ENCODE measurements at regions not wholly inside any gene's neighbourhood (a gene's known extent, or its start where the extent isn't known, plus 50 kb on each side); places are given as distances from the start of the nearest gene placed in this dataset.

GRCh38 chr2:204292439-204292838 lies 252.8 kb upstream of the PARD3B start:
- H3K4me1 ChIP-seq (ENCODE audit: control insufficient read depth, insufficient read depth, low read length) = no peaks in the 10 kb centered on the region
- Mint-ChIP-seq H3K27ac (no peak overlapping the region), H3K9me3 (no peaks in the 10 kb centered on the region), H3K27me3 (ENCODE audit: low read depth in 2 of 2) (peaks cover 6 to 11% of the 10 kb centered on the region in 2 donors), H3K4me3 (no peak overlapping the region), H3K36me3 (no peaks in the 10 kb centered on the region), H3K4me1 (no peaks in the 10 kb centered on the region)
- no peak overlapping the region for H3K27ac ChIP-seq (ENCODE audit: low read length)
- ATAC-seq (no peak), DNase-seq (no peak)
- H3K9me3 ChIP-seq (ENCODE audit: control insufficient read depth, insufficient read depth, low read length) = no peaks in the 10 kb centered on the region
- no peaks in the 10 kb centered on the region for H3K36me3 ChIP-seq (ENCODE audit: control insufficient read depth, insufficient read depth, low read length)
- no peaks in the 10 kb centered on the region for H3K27me3 ChIP-seq (ENCODE audit: control insufficient read depth, insufficient read depth, low read length)
- TF ChIP-seq CTCF (IDR thresholded peaks at IDR 0.05) = no peak
- intact Hi-C loops (cut with micrococcal nuclease) = no loop called here
- 87% methylated on average over 4 of the region's 4 CpGs for WGBS (ENCODE audit: insufficient coverage)
- H3K4me3 ChIP-seq (ENCODE audit: low read length) = no peak overlapping the region

GRCh38 chr2:204293884-204294747 lies 251.2 kb upstream of the PARD3B start:
- intact Hi-C loops (cut with micrococcal nuclease) = no loop called here
- no peaks in the 10 kb centered on the region for H3K36me3 Mint-ChIP-seq
- no peak overlapping the region for H3K4me3 ChIP-seq (ENCODE audit: low read length)
- TF ChIP-seq CTCF (IDR thresholded peaks at IDR 0.05) = no peak
- H3K27me3 Mint-ChIP-seq (ENCODE audit: low read depth in 2 of 2) = peaks cover 0 to 6% of the 10 kb centered on the region in 2 donors
- no peak overlapping the region for H3K27ac ChIP-seq (ENCODE audit: low read length)
- H3K9me3 Mint-ChIP-seq = no peaks in the 10 kb centered on the region
- H3K4me3 Mint-ChIP-seq = no peak overlapping the region
- H3K27ac Mint-ChIP-seq = no peak overlapping the region
- DNase-seq (no peak), ATAC-seq (no peak)
- no peaks in the 10 kb centered on the region for H3K9me3 ChIP-seq (ENCODE audit: control insufficient read depth, insufficient read depth, low read length)
- H3K27me3 ChIP-seq (ENCODE audit: control insufficient read depth, insufficient read depth, low read length) = no peaks in the 10 kb centered on the region
- no peaks in the 10 kb centered on the region for H3K36me3 ChIP-seq (ENCODE audit: control insufficient read depth, insufficient read depth, low read length)
- H3K4me1 ChIP-seq (ENCODE audit: control insufficient read depth, insufficient read depth, low read length) = no peaks in the 10 kb centered on the region
- WGBS (ENCODE audit: insufficient coverage) = 85% methylated on average over 4 of the region's 4 CpGs
- no peaks in the 10 kb centered on the region for H3K4me1 Mint-ChIP-seq

GRCh38 chr2:204298404-204298803 lies 246.9 kb upstream of the PARD3B start:
- no peaks in the 10 kb centered on the region for H3K36me3 ChIP-seq (ENCODE audit: control insufficient read depth, insufficient read depth, low read length)
- WGBS (ENCODE audit: insufficient coverage) = 90% methylated on average over 1 of the region's 1 CpG
- Mint-ChIP-seq H3K4me3 (no peak overlapping the region), H3K4me1 (no peaks in the 10 kb centered on the region), H3K9me3 (no peaks in the 10 kb centered on the region), H3K36me3 (no peaks in the 10 kb centered on the region), H3K27ac (no peak overlapping the region), H3K27me3 (ENCODE audit: low read depth in 2 of 2) (no peaks in the 10 kb centered on the region)
- H3K27me3 ChIP-seq (ENCODE audit: control insufficient read depth, insufficient read depth, low read length) = no peaks in the 10 kb centered on the region
- TF ChIP-seq CTCF (IDR thresholded peaks at IDR 0.05) = no peak
- H3K4me1 ChIP-seq (ENCODE audit: control insufficient read depth, insufficient read depth, low read length) = no peaks in the 10 kb centered on the region
- H3K9me3 ChIP-seq (ENCODE audit: control insufficient read depth, insufficient read depth, low read length) = no peaks in the 10 kb centered on the region
- no peak overlapping the region for H3K4me3 ChIP-seq (ENCODE audit: low read length)
- H3K27ac ChIP-seq (ENCODE audit: low read length) = no peak overlapping the region
- intact Hi-C loops (cut with micrococcal nuclease) = no loop called here
- DNase-seq (no peak), ATAC-seq (no peak)

- Mint-ChIP-seq H3K4me1 (peaks cover 0 to 4% of the 10 kb centered on the region in 2 donors), H3K9me3 (no peaks in the 10 kb centered on the region), H3K27me3 (ENCODE audit: low read depth in 2 of 2) (no peaks in the 10 kb centered on the region), H3K4me3 (no peak overlapping the region), H3K36me3 (no peaks in the 10 kb centered on the region), H3K27ac (no peak overlapping the region)
- Histone ChIP-seq H3K9me3 (ENCODE audit: control insufficient read depth, insufficient read depth, low read length) (no peaks in the 10 kb centered on the region), H3K27me3 (ENCODE audit: control insufficient read depth, insufficient read depth, low read length) (no peaks in the 10 kb centered on the region), H3K27ac (ENCODE audit: low read length) (no peak overlapping the region), H3K36me3 (ENCODE audit: control insufficient read depth, insufficient read depth, low read length) (no peaks in the 10 kb centered on the region), H3K4me3 (ENCODE audit: low read length) (no peak overlapping the region), H3K4me1 (ENCODE audit: control insufficient read depth, insufficient read depth, low read length) (no peaks in the 10 kb centered on the region)
- no peak for TF ChIP-seq CTCF (IDR thresholded peaks at IDR 0.05)
- ATAC-seq (no peak), DNase-seq (no peak)
- intact Hi-C loops (cut with micrococcal nuclease) = no loop called here
- WGBS (ENCODE audit: insufficient coverage) = 100% methylated on average over 1 of the region's 1 CpG
Measured at GRCh38 chr2:204299766-204300165, 245.5 kb upstream of the PARD3B start.
